HG03064 (cell line): ENCODE measurements at regions not wholly inside any gene's neighbourhood (a gene's known extent, or its start where the extent isn't known, plus 50 kb on each side); places are given as distances from the start of the nearest gene placed in this dataset.

Experiments
- ATAC-seq: cut with Tn5 transposase; IDR thresholded peaks from one replicate; pipeline ENCODE4 v1.9.1; 2021; ENCODE audit warnings: low read depth; ENCODE audit not compliant: unreplicated experiment

GRCh38 chr13:68872338-68872737, 1235.3 kb upstream of the ATXN8OS start:
- ATAC-seq: no peak

GRCh38 chr13:68851026-68851425, 1256.6 kb upstream of the ATXN8OS start:
- ATAC-seq: no peak

- no peak for ATAC-seq
These were observed 1257.5 kb upstream of the ATXN8OS start for GRCh38 chr13:68850160-68850559.

- no peak for ATAC-seq
These were observed 1261.0 kb upstream of the ATXN8OS start for GRCh38 chr13:68846663-68847062.

- ATAC-seq: no peak
These were observed 1273.3 kb upstream of the ATXN8OS start for GRCh38 chr13:68834375-68834774.

GRCh38 chr13:68816715-68817114, 1290.9 kb upstream of the ATXN8OS start:
- no peak for ATAC-seq

- ATAC-seq: no peak
These were observed 1294.3 kb upstream of the ATXN8OS start for GRCh38 chr13:68813180-68813796.

GRCh38 chr13:68810660-68811059, 1297.0 kb upstream of the ATXN8OS start:
- no peak for ATAC-seq

- no peak for ATAC-seq
These were observed 1299.2 kb upstream of the ATXN8OS start for GRCh38 chr13:68808456-68808855.

- ATAC-seq: no peak
These were observed 1301.5 kb upstream of the ATXN8OS start for GRCh38 chr13:68806125-68806524.

GRCh38 chr13:68784275-68784674, 1323.4 kb upstream of the ATXN8OS start:
- ATAC-seq: no peak

- no peak for ATAC-seq
These were observed 1348.0 kb upstream of the ATXN8OS start for GRCh38 chr13:68759617-68760016.

- ATAC-seq: no peak
These were observed 1357.8 kb upstream of the ATXN8OS start for GRCh38 chr13:68749796-68750195.

GRCh38 chr13:68748038-68748437, 1359.6 kb upstream of the ATXN8OS start:
- ATAC-seq: no peak

- no peak for ATAC-seq
These were observed 1362.1 kb upstream of the ATXN8OS start for GRCh38 chr13:68745502-68745901.

- ATAC-seq: no peak
These were observed 1370.7 kb upstream of the ATXN8OS start for GRCh38 chr13:68736961-68737360.

GRCh38 chr13:68727798-68728197, 1379.8 kb upstream of the ATXN8OS start:
- no peak for ATAC-seq

GRCh38 chr13:68727165-68727564, 1380.5 kb upstream of the ATXN8OS start:
- ATAC-seq: no peak

- ATAC-seq: no peak
These were observed 1387.8 kb upstream of the ATXN8OS start for GRCh38 chr13:68719815-68720214.

GRCh38 chr13:68715651-68716050, 1392.0 kb upstream of the ATXN8OS start:
- no peak for ATAC-seq

GRCh38 chr13:68714292-68714691, 1393.3 kb upstream of the ATXN8OS start:
- ATAC-seq: no peak

GRCh38 chr13:68713394-68713793, 1394.2 kb upstream of the ATXN8OS start:
- no peak for ATAC-seq

GRCh38 chr13:68708336-68708908, 1399.2 kb upstream of the ATXN8OS start:
- no peak for ATAC-seq
